Upper lobe of left lung (tissue), 6 donors: ENCODE measurements at regions not wholly inside any gene's neighbourhood (a gene's known extent, or its start where the extent isn't known, plus 50 kb on each side); places are given as distances from the start of the nearest gene placed in this dataset.
A peak's percentile ranks its signal among the peaks of the same experiment; 100 is the strongest.

Source experiments
- ATAC-seq, 2 donors: fragments of 200-7000 bp; cut with Tn5 transposase; one replicate each; pipeline ENCODE4 v1.9.1; 2022; ENCODE audit warnings: mild to moderate bottlenecking in 2 of 2, moderate library complexity in 2 of 2; ENCODE audit not compliant: low FRiP score in 2 of 2
- DNase-seq, 2 donors: peaks; one replicate each; pipeline ENCODE4 v3.0.0-alpha.2; 2019 to 2020
- H3K27ac ChIP-seq, 4 donors: fragments of 200-600 bp; sonication (generic); one replicate each; pipeline ENCODE4 v1.5.1; 2016 to 2019
- H3K27me3 ChIP-seq, 4 donors: fragments of 200-600 bp; sonication (generic); one replicate each; pipeline ENCODE4 v1.5.1; 2017 to 2019
- H3K36me3 ChIP-seq, 4 donors: fragments of 200-600 bp; sonication (generic); one replicate each; pipeline ENCODE4 v1.5.1; 2016 to 2019
- H3K4me1 ChIP-seq, 4 donors: fragments of 200-600 bp; sonication (generic); one replicate each; pipeline ENCODE4 v1.5.1; 2018 to 2019
- H3K4me3 ChIP-seq, 4 donors: fragments of 200-600 bp; sonication (generic); one replicate each; pipeline ENCODE4 v1.5.1; 2017 to 2019; ENCODE audit warnings: mild to moderate bottlenecking in 2 of 4, moderate library complexity in 1 of 4
- H3K9me3 ChIP-seq, 4 donors: fragments of 200-600 bp; sonication (generic); one replicate each; pipeline ENCODE4 v1.5.1; 2018 to 2019
- CTCF ChIP-seq, 6 experiments: fragments of 450-650 bp in 4 of 6; fragments of 200-600 bp in 2 of 6; sonication (generic) in 2 of 6; IDR thresholded peaks; one replicate each; pipeline ENCODE4 v1.5.1; 2016 to 2019; ENCODE audit warnings: antibody characterized with exemption in 6 of 6
- EP300 ChIP-seq, 4 donors: sonication (generic); formaldehyde crosslinking; IDR thresholded peaks; one replicate each; pipeline ENCODE4 v1.5.1; 2017; ENCODE audit warnings: antibody characterized with exemption in 4 of 4, control low read depth in 2 of 4
- POLR2A ChIP-seq, 4 donors: fragments of 450-650 bp; IDR thresholded peaks; one replicate each; pipeline ENCODE4 v1.5.1; 2016 to 2017; ENCODE audit warnings: antibody characterized with exemption in 4 of 4, mild to moderate bottlenecking in 2 of 4
- POLR2AphosphoS5 ChIP-seq, 2 donors: sonication (generic); formaldehyde crosslinking; IDR thresholded peaks; one replicate each; pipeline ENCODE4 v1.5.1; 2017; ENCODE audit warnings: antibody characterized with exemption in 2 of 2
- WGBS, 2 donors: methylation state at CpG; one replicate each; pipeline ENCODE4 v1.1.5; 2017 to 2018; 5-methylcytosine and 5-hydroxymethylcytosine counted together
- donor health status: DM: no; HTN: no; CAD: no; lungs with moderate emphysema.
- donor health status: DM: no; HTN: yes; CAD: no; lungs with severe emphysema.

GRCh38 chr1:233489411-233489810 lies 124.5 kb upstream of the KCNK1 start:
- Histone ChIP-seq H3K27ac (no peak overlapping the region), H3K4me1 (no peaks in the 10 kb centered on the region), H3K4me3 (no peak overlapping the region), H3K9me3 (no peaks in the 10 kb centered on the region), H3K27me3 (no peaks in the 10 kb centered on the region), H3K36me3 (no peaks in the 10 kb centered on the region)
- DNase-seq, result no peak
- WGBS, 2 donors, result 77 to 81% methylated on average over 4 of the region's 4 CpGs
- TF ChIP-seq EP300 (IDR thresholded peaks at IDR 0.05), result no peak
- no peak for TF ChIP-seq POLR2AphosphoS5 (IDR thresholded peaks at IDR 0.05)
- TF ChIP-seq POLR2A (IDR thresholded peaks at IDR 0.05), result no peak
- TF ChIP-seq CTCF (IDR thresholded peaks at IDR 0.05), result no peak
- ATAC-seq, result no peak

DNA sequence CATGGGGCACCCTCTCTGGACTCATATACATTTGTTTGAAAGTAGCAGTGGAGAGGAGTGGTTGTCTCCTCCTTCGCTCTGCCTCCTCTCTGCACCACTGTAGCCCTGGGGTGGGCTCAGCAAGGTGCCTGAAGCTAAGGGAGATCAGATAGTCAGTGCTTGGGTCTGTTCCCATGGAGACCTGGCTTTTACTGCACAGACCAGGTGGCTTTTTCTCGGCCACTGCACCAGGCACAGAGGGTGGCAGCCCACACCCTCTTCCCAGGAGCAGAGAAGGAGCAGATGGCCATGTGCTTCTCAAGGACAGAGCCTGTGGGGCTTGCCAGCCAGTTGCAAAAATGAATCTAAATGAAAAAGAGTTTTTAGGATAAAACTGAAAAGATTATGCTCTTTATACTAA lies 123.4 kb upstream of the KCNK1 start:
- 58 to 68% methylated on average over 2 of the region's 2 CpGs for whole genome bisulfite sequencing, 2 donors
- DNase-seq (no peak), ATAC-seq (no peak)

GRCh38 chr1:233491953-233492620 lies 121.8 kb upstream of the KCNK1 start:
- ATAC-seq, result no peak
- TF ChIP-seq CTCF (IDR thresholded peaks at IDR 0.05) (no peak), POLR2AphosphoS5 (IDR thresholded peaks at IDR 0.05) (no peak), POLR2A (IDR thresholded peaks at IDR 0.05) (no peak), EP300 (IDR thresholded peaks at IDR 0.05) (no peak)
- no peak for DNase-seq

More for the DNA sequence above, 123.4 kb upstream of the KCNK1 start:
- Histone ChIP-seq H3K27me3 (no peaks in the 10 kb centered on the region), H3K4me3 (no peak overlapping the region), H3K27ac (no peak overlapping the region), H3K36me3 (no peaks in the 10 kb centered on the region), H3K9me3 (no peaks in the 10 kb centered on the region), H3K4me1 (no peaks in the 10 kb centered on the region)
- TF ChIP-seq POLR2AphosphoS5 (IDR thresholded peaks at IDR 0.05), result no peak
- no peak for TF ChIP-seq CTCF (IDR thresholded peaks at IDR 0.05)
- TF ChIP-seq EP300 (IDR thresholded peaks at IDR 0.05), result no peak
- no peak for TF ChIP-seq POLR2A (IDR thresholded peaks at IDR 0.05)

DNA sequence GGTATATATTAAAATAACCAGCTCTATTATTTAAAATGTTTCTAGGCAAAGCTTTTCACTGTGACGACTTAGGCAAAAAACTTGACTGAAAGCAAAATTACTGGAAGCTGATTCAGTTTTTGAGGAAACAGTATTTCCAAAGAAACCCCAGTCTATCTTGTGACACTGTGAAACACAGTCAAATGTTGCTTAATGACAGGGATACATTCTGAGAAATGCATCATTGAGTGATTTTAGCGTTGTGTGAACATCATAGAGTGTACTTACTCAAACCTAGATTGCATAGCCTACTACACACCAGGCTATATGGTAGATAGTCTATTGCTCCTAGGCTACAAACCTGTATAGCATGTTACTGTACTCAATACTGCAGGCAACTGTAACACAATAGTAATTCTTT lies 116.9 kb upstream of the KCNK1 start:
- DNase-seq, result no peak
- peak in 1 of 2 donors; percentile 26 for ATAC-seq
- H3K27ac ChIP-seq, result no peak overlapping the region
- H3K27me3 ChIP-seq, result no peaks in the 10 kb centered on the region
- no peak overlapping the region for H3K4me3 ChIP-seq
- H3K36me3 ChIP-seq, result no peaks in the 10 kb centered on the region
- 72 to 74% methylated on average over 2 of the region's 2 CpGs for WGBS, 2 donors
- H3K4me1 ChIP-seq, result no peaks in the 10 kb centered on the region
- no peaks in the 10 kb centered on the region for H3K9me3 ChIP-seq
- TF ChIP-seq EP300 (IDR thresholded peaks at IDR 0.05), result no peak
- no peak for TF ChIP-seq CTCF (IDR thresholded peaks at IDR 0.05)

More at GRCh38 chr1:233491953-233492620, 121.8 kb upstream of the KCNK1 start:
- no peaks in the 10 kb centered on the region for H3K9me3 ChIP-seq
- no peaks in the 10 kb centered on the region for H3K4me1 ChIP-seq
- H3K36me3 ChIP-seq, result no peaks in the 10 kb centered on the region
- 59 to 68% methylated on average over 7 of the region's 7 CpGs for WGBS, 2 donors
- no peaks in the 10 kb centered on the region for H3K27me3 ChIP-seq
- no peak overlapping the region for H3K27ac ChIP-seq
- H3K4me3 ChIP-seq, result no peak overlapping the region

- DNase-seq (no peak), ATAC-seq (no peak)
Observed at GRCh38 chr1:233497679-233498078, 116.2 kb upstream of the KCNK1 start.

More at GRCh38 chr1:233497679-233498078, 116.2 kb upstream of the KCNK1 start:
- TF ChIP-seq EP300 (IDR thresholded peaks at IDR 0.05) (no peak), CTCF (IDR thresholded peaks at IDR 0.05) (no peak), POLR2AphosphoS5 (IDR thresholded peaks at IDR 0.05) (no peak), POLR2A (IDR thresholded peaks at IDR 0.05) (no peak)
- no peaks in the 10 kb centered on the region for H3K9me3 ChIP-seq
- H3K4me3 ChIP-seq, result no peak overlapping the region
- no peaks in the 10 kb centered on the region for H3K27me3 ChIP-seq
- H3K27ac ChIP-seq, result no peak overlapping the region
- no peaks in the 10 kb centered on the region for H3K36me3 ChIP-seq
- WGBS, 2 donors, result 66 to 70% methylated on average over 3 of the region's 3 CpGs
- no peaks in the 10 kb centered on the region for H3K4me1 ChIP-seq
